Cardiac muscle cell (in vitro differentiated cells and primary cell): ENCODE measurements at regions not wholly inside any gene's neighbourhood (a gene's known extent, or its start where the extent isn't known, plus 50 kb on each side); places are given as distances from the start of the nearest gene placed in this dataset.

ENCODE experiments used
- DNase-seq, 2 donors: peaks; one replicate each; pipeline versions ENCODE4 v3.0.0 to v3.0.0-alpha.2; 2010 to 2017; ENCODE audit warnings: low read depth in 1 of 2, low spot score in 1 of 2
- H3K27ac ChIP-seq: fragments of 200-600 bp; sonication (generic); 2 replicates; pipeline ENCODE4 v1.5.1; 2016
- H3K27me3 ChIP-seq: fragments of 200-600 bp; sonication (generic); 2 replicates; pipeline ENCODE4 v1.6.0; 2016; ENCODE audit warnings: control low read depth
- H3K36me3 ChIP-seq: fragments of 200-600 bp; sonication (generic); 2 replicates; pipeline ENCODE4 v1.5.1; 2016; ENCODE audit warnings: control low read depth
- H3K4me1 ChIP-seq: fragments of 200-600 bp; sonication (generic); 2 replicates; pipeline ENCODE4 v1.8.1; 2017; ENCODE audit warnings: low read depth, mild to moderate bottlenecking, mixed run types
- H3K4me3 ChIP-seq: fragments of 200-600 bp; sonication (generic); 2 replicates; pipeline ENCODE4 v1.5.1; 2016; ENCODE audit warnings: mild to moderate bottlenecking
- H3K9me3 ChIP-seq: fragments of 200-600 bp; sonication (generic); 2 replicates; pipeline ENCODE4 v1.5.1; 2017; ENCODE audit warnings: low read depth, mild to moderate bottlenecking, control low read depth
- TF ChIP-seq, protein P1 (sequence below): IDR thresholded peaks from 2 replicates; pipeline ENCODE4 v1.5.1; 2012; ENCODE audit warnings: low read depth, mild to moderate bottlenecking, low read length

DNA sequence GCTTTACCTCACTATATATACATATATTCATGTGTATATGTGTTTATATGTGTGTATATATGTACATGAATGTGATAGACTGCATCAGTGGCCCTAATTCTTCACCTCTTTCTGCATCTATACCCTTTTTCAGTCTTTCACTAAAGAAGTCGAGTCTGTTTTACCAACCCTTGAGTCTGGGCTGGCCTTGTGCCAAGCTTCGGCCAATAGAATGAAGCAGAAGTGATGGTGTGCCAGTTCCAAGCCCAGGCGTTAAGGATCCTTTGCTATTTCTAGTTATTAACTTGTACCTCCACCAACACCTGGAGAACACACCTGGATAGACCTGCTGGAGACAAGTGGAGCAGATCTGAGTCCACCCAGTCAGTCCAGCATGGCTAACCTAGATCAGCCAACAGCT is 61.6 kb upstream of the PPM1J start:
- no peaks in the 10 kb centered on the region for H3K27me3 ChIP-seq
- H3K9me3 ChIP-seq = no peaks in the 10 kb centered on the region
- DNase-seq = no peak
- H3K27ac ChIP-seq = no peak overlapping the region
- no peak overlapping the region for H3K4me3 ChIP-seq
- no peaks in the 10 kb centered on the region for H3K36me3 ChIP-seq
- TF ChIP-seq, protein P1, sequence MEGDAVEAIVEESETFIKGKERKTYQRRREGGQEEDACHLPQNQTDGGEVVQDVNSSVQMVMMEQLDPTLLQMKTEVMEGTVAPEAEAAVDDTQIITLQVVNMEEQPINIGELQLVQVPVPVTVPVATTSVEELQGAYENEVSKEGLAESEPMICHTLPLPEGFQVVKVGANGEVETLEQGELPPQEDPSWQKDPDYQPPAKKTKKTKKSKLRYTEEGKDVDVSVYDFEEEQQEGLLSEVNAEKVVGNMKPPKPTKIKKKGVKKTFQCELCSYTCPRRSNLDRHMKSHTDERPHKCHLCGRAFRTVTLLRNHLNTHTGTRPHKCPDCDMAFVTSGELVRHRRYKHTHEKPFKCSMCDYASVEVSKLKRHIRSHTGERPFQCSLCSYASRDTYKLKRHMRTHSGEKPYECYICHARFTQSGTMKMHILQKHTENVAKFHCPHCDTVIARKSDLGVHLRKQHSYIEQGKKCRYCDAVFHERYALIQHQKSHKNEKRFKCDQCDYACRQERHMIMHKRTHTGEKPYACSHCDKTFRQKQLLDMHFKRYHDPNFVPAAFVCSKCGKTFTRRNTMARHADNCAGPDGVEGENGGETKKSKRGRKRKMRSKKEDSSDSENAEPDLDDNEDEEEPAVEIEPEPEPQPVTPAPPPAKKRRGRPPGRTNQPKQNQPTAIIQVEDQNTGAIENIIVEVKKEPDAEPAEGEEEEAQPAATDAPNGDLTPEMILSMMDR = no peak
- H3K4me1 ChIP-seq = no peaks in the 10 kb centered on the region

DNA sequence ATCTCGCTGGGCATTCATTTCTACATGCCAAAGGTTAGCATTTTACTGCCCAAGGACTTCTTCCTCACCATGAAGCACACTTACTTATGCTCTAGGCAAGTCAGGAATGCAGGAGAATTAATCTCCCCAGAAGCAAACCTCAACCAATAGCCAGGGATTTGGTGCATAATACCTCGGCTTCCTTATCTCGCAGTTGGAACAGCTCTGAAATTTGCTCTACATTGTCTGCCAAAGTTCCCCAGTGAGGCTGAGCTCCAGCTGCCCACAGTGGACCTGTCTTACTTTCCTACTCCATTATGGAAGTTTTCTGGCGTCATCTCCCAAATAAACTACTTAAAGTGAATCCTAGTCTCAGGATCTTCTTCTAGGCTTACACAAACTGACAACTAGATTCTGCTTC is 57.6 kb upstream of the PPM1J start:
- H3K27me3 ChIP-seq = no peaks in the 10 kb centered on the region
- DNase-seq = peak in 1 of 2 donors; percentile 69
- no peak overlapping the region for H3K4me3 ChIP-seq
- H3K27ac ChIP-seq = no peak overlapping the region
- no peaks in the 10 kb centered on the region for H3K36me3 ChIP-seq
- TF ChIP-seq, protein P1 = no peak
- H3K4me1 ChIP-seq = no peaks in the 10 kb centered on the region
- no peaks in the 10 kb centered on the region for H3K9me3 ChIP-seq

GRCh38 chr1:112770724-112771123 is 55.6 kb upstream of the PPM1J start:
- Histone ChIP-seq H3K27me3 (no peaks in the 10 kb centered on the region), H3K4me1 (no peaks in the 10 kb centered on the region), H3K9me3 (no peaks in the 10 kb centered on the region), H3K36me3 (no peaks in the 10 kb centered on the region), H3K4me3 (no peak overlapping the region), H3K27ac (no peak overlapping the region)
- no peak for DNase-seq
- TF ChIP-seq, protein P1 = no peak

DNA sequence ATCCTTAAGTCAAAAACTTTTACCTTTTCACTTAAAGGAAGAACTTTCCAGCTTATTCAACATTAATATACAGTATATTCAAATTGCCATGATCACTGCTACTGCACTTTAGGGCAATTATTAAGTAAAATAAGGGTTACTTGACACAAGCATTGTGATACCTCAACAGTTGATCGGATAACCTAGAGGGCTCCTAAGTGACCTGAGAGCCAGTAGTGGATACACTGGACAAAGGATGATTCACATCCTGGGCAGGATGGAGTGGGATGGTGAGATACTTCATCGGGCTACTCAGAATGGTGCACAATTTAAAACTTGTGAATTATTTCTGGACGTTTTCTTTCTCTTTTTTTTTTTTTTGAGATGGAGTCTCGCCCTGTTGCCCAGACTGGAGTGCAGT is 54.5 kb upstream of the PPM1J start:
- TF ChIP-seq, protein P1 = no peak
- no peaks in the 10 kb centered on the region for H3K36me3 ChIP-seq
- no peak overlapping the region for H3K27ac ChIP-seq

GRCh38 chr1:112767646-112768045 is 52.5 kb upstream of the PPM1J start:
- no peaks in the 10 kb centered on the region for H3K9me3 ChIP-seq
- no peak for DNase-seq
- H3K27me3 ChIP-seq = no peaks in the 10 kb centered on the region

More for the DNA sequence above, 54.5 kb upstream of the PPM1J start:
- Histone ChIP-seq H3K27me3 (no peaks in the 10 kb centered on the region), H3K4me1 (no peaks in the 10 kb centered on the region), H3K9me3 (no peaks in the 10 kb centered on the region), H3K4me3 (no peak overlapping the region)
- DNase-seq = no peak

More at GRCh38 chr1:112767646-112768045, 52.5 kb upstream of the PPM1J start:
- Histone ChIP-seq H3K4me3 (no peak overlapping the region), H3K27ac (no peak overlapping the region), H3K36me3 (no peaks in the 10 kb centered on the region), H3K4me1 (no peaks in the 10 kb centered on the region)
- TF ChIP-seq, protein P1 = no peak
